SKM-1 treated with dmso at 0.1 percent for 144 hours (cell line): ENCODE measurements at regions not wholly inside any gene's neighbourhood (a gene's known extent, or its start where the extent isn't known, plus 50 kb on each side); places are given as distances from the start of the nearest gene placed in this dataset.
"Not testable (repeated sequence)": the region's sequence is repeated elsewhere in the genome, so short reads cannot be mapped to it uniquely, and the experiment has no call there.

Source experiments
- DNase-seq: peaks from one replicate; lab custom pipeline; 2025; ENCODE audit not compliant: unreplicated experiment; lab: John Stamatoyannopoulos, UW

DNA sequence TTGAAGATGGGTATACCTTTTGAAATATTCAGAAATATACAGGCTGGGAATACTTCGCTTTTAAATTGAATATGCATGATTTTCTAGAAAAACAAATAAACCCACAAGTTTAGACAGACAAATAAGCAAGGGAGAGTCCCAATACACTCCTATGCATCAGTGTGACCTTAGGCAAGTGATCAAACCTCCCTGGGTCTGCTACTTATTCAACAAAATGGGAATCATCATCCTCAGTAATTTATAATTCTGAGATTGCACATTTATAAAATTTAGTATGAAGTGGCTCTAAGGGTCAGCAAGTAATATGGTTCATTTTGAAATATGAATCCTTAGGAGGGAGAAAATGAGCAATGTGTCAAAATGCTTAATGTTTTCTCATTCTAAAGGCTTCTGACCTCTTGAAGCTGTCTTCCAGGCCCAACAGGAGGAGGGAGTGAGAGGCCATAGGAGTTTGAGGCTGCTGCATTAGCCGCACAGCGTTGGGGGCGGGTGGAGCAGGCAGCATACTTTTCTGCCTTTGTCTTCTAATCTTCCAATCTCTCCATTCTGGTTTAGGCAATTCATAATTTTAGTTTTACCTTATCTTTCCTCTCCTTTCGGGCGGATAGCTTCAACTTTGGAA is 155.1 kb downstream of the TRIB2 start:
- DNase-seq, result no peak

DNA sequence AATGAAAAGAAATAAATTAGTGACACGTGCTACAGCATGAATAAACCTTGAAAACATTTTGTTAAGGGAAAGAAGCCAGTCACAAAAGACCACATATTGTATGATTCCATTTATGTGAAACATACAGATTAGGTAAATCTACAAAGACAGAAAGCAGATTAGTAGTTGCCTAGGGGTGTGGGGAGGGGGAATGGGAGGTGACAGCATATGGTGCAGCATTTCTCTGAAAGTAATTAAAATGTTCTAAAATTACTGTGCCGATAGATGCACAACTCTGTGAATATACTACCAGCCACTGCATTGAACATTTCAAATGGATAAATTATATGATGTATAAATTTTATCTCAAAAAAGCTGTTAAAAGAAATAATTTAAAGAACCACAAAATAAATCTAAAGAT is 161.0 kb downstream of the TRIB2 start:
- no peak for DNase-seq

DNA sequence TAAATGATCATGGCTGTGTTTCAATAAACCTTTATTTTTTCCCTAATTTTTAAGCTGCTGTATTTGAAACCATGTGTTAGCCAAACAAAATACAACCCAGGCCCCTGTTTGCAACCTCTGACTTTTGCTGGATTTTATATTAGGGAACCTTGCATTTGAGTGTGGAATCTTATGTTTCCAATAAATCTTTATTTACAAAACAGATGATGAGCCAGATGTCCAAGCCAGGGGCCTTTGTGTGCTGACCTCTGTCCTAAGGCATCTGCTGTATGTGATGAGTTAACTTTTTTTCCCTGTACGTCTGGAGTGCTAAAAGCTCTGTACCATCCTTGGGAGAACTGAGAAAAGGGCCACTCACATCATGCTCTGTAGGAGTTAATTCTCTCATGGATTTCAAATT is 162.9 kb downstream of the TRIB2 start:
- no peak for DNase-seq

DNA sequence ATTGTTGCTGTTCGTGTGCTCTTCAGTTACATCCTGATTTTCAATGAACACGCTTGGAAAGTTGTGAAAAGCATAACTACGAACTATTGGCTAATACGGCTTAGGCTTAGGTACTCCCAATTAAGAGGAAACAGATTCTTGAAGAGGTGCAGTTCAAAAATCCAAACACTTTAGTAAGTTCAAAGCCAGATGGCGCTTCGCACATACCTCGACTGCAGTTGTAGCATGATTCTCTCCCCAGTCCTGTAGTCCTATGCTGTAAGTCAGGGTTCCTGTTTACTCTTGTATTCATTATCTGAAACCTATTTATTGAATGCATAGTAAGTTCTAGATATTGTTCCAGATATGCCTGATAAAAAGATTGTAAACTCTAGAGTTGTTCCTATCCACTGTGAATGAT is 165.2 kb downstream of the TRIB2 start:
- no peak for DNase-seq

DNA sequence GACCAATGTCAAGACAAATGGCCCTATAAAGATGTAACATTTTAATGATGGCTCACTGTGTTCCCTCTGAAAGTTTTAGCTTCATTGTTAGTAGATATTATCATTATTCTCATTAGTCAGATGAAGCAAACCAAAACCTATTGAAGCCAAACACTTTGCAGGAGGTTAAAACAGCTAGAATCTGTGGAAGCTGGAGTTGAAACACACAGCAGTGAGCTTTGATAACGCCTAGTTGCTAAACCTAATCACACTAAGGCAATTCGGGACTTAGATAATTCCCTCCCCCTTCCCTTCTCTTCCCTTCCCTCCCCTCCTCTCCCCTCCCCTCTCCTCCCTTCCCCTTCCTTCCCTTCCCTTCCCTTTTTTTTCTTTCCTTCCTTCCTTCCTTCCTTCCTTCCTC is 165.7 kb downstream of the TRIB2 start:
- no peak for DNase-seq

DNA sequence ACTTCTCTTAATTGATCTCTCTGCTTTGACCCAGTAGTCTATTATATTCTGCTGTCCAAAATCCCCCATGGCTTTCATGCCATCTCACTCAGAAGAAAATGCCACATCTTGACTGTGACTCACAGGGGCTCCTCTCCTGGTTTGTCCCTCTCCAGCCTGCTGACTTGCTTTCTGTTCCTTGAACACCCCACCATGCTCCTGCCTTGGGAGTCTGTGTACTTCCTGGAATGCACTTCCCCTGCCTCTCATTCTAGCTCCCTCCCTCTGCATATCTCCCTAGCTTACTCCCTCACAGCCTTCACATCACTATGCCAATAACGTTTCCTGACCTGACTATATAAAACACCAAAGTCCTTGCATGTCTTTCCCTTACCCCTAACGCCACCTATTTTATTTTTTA is 167.2 kb downstream of the TRIB2 start:
- no peak for DNase-seq

DNA sequence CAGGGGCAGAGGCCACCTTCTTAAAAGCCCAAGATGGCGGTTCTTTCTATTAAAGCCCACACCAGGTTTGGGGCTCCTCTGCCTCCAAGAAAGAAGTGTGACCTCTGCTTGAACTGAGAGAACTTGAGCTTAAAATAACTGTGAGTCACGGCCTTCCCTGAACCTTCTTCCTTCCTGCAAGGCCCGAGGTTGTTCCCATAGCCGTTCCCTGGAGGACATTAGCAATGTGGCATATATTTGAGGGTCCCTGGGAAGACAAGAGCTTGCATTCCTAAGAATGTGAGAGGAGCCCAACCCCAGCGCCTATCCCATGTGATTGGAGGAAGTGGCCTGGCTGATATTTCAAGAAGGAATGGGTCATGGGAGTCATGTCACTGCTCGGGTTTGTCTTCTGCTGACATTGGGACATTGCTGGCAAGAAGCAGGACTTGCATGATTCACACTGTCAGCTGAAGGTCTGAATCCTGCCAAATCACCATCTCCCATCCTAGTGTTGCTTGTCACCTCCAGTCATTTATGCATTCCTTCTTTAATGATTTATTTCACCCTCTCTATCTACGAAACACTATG is 168.1 kb downstream of the TRIB2 start:
- peak; percentile 14 for DNase-seq

DNA sequence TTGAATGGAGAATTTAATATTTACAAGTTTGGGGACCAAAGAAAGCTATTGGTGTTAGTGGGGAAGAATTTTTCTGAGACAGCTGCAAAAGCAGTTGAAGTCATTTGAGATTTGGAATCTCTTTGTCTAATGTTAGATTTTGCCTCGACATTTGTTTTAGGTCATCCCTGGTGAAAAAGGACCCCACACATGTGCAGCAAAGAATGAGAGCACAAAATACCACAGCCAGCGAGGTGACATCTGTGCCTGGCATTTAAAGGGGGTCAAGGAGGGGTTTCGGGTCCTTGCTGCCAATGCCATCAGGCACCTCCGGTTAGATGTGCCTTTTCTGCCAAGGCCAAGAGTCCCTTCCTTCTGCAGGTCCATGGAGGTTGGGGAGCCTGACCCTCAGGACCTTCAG is 173.3 kb downstream of the TRIB2 start:
- no peak for DNase-seq

DNA sequence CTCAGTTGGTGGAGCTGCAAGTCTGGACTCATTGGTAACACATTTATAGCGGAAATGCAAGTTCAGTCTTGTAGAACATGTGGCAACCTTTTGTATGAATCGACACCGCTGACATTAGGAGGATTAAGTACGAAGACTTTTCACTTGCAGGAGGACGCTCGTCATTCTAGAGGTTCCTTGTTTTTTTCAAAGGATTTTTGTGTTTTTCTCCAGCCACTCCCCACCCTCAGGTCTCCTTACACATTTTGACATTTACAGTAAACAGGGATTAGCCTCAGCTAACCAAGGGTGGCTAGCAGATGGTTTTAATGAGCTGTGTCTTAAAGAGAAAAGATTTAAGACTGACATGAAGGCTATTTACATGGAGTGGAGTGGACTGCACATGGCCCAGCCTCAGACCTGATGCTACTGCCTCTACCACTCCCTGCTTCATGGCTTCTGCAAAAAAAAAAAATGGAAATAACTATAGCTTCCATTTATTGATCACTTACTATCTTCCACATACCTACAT is 173.8 kb downstream of the TRIB2 start:
- no peak for DNase-seq

DNA sequence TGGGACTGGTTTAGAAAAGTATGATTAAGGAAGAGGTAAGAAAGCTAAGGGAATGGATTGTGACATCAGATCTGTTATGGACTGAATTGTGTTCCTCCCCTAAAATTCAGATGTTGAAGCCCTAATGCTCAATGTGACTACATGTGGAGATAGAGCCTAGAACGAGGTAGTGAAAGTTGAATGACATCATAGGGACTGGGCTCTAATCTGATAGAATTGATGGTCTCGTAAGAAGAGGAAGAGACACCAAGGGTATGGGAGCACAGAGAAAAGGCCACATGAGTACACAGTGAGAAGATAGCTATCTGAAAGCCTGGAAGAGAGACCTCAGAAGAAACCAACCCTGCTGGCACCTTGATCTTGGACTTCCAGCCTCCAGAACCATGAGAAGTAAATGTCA is 178.3 kb downstream of the TRIB2 start:
- peak; percentile 26 for DNase-seq

DNA sequence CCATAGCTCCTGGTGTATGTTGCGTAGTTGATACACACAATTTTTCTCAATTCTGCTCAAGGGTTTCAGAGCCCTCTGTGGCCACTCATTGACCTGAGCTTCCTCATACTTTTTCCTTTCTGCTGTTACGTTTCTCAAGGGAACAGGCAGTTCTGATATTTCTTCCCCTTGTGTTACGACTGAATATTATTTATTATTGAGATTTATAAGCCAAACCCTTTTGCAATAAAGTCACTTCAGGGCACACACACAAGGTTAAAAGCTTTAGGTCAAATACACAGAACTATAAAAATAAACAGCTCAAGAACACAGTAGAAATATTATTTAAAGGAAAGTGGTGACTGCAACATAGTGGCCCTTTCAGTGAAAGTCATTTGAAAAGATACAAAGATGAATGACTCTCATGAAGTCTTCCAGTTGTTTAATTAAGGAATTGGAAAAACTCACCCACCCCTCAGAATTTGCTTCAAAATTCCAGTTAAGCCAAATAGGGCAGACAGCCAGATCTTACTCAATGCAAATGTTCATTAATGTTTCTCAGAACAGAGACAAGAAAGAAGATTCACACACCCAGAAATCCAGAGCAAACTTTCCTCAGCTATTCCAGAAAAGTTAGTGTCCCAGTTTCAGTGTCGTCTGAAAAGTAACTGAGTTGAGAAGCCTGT is 179.7 kb downstream of the TRIB2 start:
- peak; percentile 16 for DNase-seq

DNA sequence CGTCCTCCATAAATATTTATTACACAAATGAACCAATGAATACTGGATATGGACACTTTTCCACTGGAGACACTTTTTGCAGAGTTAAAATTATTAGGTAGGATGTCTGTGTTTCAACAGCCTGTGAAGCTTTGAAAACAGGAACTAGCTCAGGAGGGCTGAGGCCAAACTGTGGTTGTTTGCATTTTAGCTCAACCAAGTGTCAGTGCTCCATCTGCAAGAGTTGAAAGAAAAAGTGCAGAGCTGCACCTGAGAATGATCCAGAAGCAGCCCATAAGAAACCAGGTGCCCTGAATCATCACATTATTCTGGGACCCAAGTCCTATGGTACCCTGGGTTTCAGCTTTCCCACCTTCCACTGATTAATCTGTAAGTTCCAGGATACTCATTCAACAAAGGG is 180.4 kb downstream of the TRIB2 start:
- DNase-seq, result peak; percentile 80

DNA sequence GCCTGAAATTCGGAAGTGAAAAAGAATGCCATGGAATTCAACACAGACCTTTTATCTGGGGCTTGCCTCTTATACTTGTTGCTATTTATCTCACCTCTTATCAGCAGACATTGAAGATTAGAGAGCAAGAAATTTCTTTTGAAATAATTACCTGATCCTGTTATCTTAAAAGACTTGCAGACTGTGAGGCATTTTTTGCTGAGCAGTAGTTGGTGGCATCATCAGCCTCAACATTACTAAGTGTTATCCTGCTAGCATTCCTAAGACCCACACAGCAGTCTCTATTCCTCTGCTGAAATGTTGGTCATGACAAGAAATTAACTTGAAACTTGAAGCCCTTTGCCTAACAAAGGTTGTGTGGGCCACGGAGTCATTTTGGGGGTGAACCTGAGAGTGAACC is 186.5 kb downstream of the TRIB2 start:
- DNase-seq, result no peak

DNA sequence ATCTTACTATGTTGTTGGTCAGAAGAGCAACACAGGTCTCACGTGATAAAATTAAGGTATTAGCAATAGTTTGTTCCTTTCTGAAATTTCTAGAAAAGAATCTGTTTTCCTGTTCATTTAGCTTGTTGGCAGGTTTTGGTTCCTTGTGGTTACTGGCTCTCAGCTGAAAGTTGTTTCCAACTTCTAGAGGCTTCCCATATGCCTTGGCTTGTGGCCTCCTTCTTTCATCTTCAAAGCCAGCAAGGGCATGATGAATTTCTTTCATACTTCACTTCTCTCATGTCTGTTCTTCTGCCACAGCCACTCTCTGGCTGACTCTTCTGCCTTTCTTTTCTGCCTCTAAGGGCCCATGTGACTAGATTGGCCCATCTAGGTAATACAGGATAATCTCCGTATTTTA is 193.7 kb downstream of the TRIB2 start:
- no peak for DNase-seq

DNA sequence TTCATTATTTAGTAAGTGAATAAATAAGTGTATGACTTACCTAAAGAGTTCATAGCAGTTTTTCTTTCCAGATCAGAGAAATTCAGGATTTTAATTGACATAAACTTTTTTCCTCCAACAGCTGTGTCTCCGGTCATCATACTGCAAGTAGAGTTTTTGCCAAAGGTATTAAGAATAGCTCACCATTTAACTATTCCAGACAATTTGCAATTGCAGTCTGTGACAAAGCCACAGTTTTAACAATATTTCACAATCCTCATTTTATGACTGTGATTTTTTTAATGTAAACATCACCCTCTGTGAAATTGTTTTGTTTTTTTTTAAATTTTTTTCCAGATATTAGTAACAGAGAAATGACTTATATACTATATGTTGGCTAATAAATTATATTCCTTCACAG is 199.1 kb downstream of the TRIB2 start:
- DNase-seq, result no peak

DNA sequence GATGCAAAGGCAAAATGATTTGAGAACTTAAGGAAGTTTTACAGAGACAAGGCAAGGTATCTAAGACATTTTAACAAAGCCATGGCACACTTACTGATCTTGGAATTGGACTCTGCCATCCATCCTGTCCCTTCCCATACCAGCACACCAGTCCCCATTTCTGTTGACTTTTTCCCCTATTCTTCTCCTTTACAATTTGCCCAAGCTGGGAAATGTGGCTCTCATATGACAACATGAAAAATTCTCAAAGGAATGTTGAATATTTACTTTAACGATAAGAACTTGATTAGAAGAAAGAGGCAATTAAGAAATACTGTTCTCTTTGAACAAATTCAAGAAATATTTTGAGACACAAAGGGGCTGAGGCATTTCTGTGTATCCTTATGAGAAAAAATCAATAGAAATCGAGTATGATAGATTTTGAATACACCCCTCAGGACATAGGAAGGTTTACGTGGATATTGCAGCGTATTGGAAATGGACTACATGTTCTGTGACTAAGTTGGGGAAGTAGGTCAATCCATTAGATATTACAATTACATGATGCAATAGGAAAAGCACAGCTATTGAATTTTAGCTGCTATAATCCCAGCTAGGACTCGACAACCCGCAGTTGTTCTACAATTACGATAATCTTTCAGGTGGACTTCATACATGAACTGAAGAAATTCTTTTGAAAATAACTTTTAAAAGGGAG is 201.6 kb downstream of the TRIB2 start:
- no peak for DNase-seq

DNA sequence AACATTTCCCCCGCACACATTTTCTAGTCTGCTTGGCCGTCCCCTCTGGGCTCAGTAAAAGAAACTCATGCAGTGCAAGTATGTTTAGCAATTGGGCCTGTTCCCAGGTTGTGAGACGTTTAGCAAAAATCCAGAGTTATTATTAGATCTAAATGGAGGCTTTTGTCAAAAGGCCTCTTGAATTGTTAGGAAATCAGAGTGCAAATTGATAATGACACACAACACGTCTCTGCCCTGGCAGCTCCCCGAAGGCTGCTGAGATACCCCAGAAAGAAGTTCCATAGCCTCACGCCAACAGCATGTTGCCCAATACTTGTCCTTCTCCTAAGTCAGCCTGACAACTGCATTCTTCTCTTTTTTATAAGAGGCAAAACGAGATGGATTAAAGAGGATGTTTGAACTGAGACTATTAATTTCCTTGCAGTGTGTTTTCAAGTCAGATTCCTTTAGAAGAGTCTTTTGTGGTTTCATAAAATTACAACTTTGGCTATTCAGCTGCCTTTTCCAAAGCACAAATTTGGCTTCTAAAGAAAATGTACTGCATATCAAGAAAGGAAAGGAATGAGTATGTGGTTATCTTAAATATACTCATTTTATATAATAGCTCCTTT is 202.2 kb downstream of the TRIB2 start:
- no peak for DNase-seq

DNA sequence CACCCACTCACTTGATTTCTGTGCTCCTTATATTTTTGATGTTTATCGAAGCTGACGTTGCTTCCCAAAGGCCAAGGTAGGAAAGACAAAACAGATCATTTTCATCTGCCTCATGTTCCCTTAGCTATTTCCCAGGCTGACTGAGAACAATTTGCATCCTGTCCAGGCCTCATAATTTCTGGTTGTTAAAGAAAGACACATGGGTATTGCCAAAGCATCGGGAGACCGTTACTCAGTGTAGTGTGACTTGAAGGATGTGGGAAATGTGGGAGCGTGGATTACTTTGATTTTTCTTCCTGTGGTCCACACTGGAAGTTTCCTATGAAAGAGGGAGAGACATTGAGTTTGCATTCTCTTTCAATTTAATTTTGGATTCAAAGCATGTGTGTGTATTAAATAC is 204.6 kb downstream of the TRIB2 start:
- DNase-seq, result no peak

DNA sequence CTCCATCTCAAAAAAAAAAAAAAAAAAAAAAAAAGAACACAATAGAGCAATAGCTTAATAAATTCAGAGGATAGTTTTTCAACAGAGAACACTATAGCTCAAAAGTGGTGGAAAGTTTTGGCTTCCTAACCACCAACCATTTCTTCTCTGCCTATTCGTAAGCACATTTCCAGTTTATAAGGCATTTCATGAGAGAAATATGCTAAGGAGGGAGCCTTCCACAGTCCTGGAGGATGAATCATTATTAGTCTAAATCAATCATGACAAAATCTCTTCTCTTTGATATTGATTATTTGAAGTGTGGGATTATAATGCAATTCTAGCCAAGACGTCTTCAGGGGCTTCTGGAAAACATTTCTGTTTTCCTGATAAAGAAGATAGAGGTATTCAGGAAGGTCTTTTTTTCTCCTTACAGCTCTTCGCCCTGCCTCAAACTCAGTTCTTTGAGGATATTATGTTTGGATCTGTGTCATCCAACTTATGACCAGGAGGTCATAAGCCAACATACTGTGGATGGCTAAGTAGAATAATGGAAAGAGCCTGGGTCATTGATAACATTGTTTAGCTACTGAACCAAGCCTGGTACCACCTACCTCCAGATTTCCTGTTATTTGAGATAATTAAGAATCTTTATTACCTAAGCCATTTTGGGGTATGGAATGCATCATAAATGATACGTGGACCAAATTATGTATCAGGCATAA is 207.3 kb downstream of the TRIB2 start:
- no peak for DNase-seq

DNA sequence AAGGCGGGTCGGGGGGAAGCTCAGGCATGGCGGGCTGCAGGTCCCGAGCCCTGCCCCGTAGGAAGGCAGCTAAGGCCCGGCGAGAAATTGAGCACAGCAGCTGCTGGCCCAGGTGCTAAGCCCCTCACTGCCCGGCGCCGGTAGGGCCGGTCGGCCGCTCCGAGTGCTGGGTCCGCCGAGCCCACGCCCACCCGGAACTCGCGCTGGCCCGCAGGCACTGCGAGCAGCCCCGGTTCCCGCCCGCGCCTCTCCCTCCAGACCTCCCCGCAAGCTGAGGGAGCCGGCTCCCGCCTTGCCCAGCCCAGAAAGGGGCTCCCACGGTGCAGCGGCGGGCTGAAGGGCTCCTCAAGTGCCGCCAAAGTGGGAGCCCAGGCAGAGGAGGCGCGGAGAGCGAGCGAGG is 209.9 kb downstream of the TRIB2 start:
- not testable (repeated sequence) for DNase-seq

DNA sequence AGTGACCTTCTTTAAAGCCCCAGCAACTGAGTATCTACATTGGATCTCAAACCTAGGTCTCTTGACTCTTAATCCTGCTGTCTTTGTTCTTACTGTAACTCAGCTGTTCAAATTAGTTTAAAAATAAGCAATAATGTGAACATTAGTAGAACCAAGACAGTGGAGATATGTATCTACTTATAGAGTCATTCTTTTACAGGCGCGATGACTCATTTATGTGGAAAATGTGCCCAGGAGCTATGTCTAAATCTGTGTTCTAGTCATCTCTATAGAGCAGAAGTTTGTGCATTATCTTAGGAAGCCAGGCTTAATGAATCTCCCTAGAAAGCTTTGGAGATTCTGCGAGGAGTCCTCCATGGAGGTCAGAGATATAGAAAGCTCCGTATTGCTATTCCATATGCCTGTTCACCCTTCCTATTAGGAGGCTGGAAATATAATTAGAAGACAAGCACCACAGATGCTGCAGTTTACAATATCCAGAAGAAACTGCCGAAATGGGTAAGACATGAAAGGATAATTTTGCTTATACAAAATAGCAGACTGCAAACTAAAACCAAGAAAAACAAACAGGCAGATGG is 211.6 kb downstream of the TRIB2 start:
- no peak for DNase-seq
